ENCODE measurements at regions not wholly inside any gene's neighbourhood (a gene's known extent, or its start where the extent isn't known, plus 50 kb on each side); places are given as distances from the start of the nearest gene placed in this dataset.

DNA sequence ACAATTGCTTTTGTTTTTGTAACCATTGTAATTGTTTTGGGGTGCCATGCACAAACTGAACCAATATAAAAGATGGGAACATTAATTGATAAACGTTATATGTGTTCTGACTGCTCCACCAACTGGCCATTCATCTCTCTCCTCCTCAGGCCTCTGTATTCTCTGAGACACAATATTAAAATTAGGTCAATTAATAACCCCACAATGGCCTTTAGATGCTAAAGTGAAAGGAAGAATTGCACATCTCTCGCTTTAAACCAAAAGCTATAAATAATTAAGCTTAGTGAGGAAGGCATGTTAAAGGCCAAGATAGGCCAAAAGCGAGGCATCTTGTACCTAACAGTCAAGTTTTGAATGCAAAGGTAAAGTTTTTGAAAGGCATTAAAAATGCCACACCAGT lies 448.4 kb upstream of the ITGA1 start (continued):
- TF ChIP-seq, protein P1, sequence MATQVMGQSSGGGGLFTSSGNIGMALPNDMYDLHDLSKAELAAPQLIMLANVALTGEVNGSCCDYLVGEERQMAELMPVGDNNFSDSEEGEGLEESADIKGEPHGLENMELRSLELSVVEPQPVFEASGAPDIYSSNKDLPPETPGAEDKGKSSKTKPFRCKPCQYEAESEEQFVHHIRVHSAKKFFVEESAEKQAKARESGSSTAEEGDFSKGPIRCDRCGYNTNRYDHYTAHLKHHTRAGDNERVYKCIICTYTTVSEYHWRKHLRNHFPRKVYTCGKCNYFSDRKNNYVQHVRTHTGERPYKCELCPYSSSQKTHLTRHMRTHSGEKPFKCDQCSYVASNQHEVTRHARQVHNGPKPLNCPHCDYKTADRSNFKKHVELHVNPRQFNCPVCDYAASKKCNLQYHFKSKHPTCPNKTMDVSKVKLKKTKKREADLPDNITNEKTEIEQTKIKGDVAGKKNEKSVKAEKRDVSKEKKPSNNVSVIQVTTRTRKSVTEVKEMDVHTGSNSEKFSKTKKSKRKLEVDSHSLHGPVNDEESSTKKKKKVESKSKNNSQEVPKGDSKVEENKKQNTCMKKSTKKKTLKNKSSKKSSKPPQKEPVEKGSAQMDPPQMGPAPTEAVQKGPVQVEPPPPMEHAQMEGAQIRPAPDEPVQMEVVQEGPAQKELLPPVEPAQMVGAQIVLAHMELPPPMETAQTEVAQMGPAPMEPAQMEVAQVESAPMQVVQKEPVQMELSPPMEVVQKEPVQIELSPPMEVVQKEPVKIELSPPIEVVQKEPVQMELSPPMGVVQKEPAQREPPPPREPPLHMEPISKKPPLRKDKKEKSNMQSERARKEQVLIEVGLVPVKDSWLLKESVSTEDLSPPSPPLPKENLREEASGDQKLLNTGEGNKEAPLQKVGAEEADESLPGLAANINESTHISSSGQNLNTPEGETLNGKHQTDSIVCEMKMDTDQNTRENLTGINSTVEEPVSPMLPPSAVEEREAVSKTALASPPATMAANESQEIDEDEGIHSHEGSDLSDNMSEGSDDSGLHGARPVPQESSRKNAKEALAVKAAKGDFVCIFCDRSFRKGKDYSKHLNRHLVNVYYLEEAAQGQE (IDR thresholded peaks at IDR 0.05; ENCODE audit: low read depth, low read length): no peak
- TF ChIP-seq, protein P2, sequence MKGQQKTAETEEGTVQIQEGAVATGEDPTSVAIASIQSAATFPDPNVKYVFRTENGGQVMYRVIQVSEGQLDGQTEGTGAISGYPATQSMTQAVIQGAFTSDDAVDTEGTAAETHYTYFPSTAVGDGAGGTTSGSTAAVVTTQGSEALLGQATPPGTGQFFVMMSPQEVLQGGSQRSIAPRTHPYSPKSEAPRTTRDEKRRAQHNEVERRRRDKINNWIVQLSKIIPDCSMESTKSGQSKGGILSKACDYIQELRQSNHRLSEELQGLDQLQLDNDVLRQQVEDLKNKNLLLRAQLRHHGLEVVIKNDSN (IDR thresholded peaks at IDR 0.05; ENCODE audit: borderline replicate concordance, low read depth): no peak
- TF ChIP-seq RFX5 (IDR thresholded peaks at IDR 0.05; ENCODE audit: low read length) (no peak), SIN3A (IDR thresholded peaks at IDR 0.05; ENCODE audit: borderline replicate concordance, low read depth, low read length) (no peak)

DNA sequence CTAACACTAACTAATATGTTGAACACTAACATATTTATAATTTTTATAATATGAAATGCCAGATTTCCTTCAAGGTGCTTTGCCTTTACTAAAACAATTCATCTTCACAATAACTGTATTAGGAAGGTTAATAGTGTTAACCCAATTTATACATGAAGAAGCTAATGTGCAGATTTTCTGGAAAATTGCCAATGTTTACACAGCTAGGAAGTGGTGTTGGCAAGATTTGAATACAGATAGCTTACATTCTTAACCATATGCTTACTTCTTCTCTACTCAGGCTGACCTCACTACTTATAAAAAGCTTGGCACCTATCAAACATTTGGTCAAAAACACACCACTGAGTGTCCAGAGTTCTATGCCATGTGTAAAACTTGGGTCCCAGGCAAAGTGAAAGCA lies 445.4 kb upstream of the ITGA1 start:
- no peak overlapping the region for H3K4me3 ChIP-seq (ENCODE audit: low read depth in 2 of 2, low read length in 1 of 2)
- no peaks in the 10 kb centered on the region for H4K20me1 ChIP-seq (ENCODE audit: insufficient read depth)
- no peaks in the 10 kb centered on the region for H3K27me3 ChIP-seq (ENCODE audit: insufficient read depth)
- POLR2A ChIA-PET: interaction anchor here (0.8 kb wide), 1 partner anchor 959 kb away, joined by 3 read pairs; the partner anchor contains the start of gene ISL1
- peaks cover 0 to 4% of the 10 kb centered on the region in 2 experiments; a peak in 3 of 4 replicates for H3K4me1 ChIP-seq (ENCODE audit: control insufficient read depth in 1 of 2, insufficient read depth in 2 of 2, low read depth in 1 of 2, low read length in 1 of 2)
- no peaks in the 10 kb centered on the region for H3K9me2 ChIP-seq
- no peak for DNase-seq
- peak overlapping the region in 1 of 2 experiments; percentile 58; a peak in 1 of 4 replicates for H3K27ac ChIP-seq (ENCODE audit: low read depth in 2 of 2, low read length in 1 of 2)
- H3F3A ChIP-seq (replicated peaks; ENCODE audit: insufficient read depth): no peaks in the 10 kb centered on the region
- H3K4me2 ChIP-seq: no peak overlapping the region
- no peak overlapping the region for H2AFZ ChIP-seq (ENCODE audit: low read depth)
- H3K9me3 ChIP-seq: no peaks in the 10 kb centered on the region
- no peaks in the 10 kb centered on the region for H3K79me2 ChIP-seq (ENCODE audit: insufficient read depth)
- CTCF ChIA-PET: no interaction called here
- no peak overlapping the region for H3K9ac ChIP-seq
- TF ChIP-seq, protein P3, sequence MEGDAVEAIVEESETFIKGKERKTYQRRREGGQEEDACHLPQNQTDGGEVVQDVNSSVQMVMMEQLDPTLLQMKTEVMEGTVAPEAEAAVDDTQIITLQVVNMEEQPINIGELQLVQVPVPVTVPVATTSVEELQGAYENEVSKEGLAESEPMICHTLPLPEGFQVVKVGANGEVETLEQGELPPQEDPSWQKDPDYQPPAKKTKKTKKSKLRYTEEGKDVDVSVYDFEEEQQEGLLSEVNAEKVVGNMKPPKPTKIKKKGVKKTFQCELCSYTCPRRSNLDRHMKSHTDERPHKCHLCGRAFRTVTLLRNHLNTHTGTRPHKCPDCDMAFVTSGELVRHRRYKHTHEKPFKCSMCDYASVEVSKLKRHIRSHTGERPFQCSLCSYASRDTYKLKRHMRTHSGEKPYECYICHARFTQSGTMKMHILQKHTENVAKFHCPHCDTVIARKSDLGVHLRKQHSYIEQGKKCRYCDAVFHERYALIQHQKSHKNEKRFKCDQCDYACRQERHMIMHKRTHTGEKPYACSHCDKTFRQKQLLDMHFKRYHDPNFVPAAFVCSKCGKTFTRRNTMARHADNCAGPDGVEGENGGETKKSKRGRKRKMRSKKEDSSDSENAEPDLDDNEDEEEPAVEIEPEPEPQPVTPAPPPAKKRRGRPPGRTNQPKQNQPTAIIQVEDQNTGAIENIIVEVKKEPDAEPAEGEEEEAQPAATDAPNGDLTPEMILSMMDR (IDR thresholded peaks at IDR 0.05): no peak
- TF ChIP-seq SMC3 (IDR thresholded peaks at IDR 0.05; ENCODE audit: low read depth, low read length): no peak
- TF ChIP-seq EP300 (IDR thresholded peaks at IDR 0.05; ENCODE audit: borderline replicate concordance in 1 of 2, low read depth in 1 of 2, low read length in 1 of 2): no peak
- TF ChIP-seq FOXM1 (IDR thresholded peaks at IDR 0.05; ENCODE audit: low read depth): no peak
- TF ChIP-seq GATA2 (CRISPR knock-in tag; IDR thresholded peaks at IDR 0.05): no peak
- no peaks in the 10 kb centered on the region for H3K36me3 ChIP-seq (replicated peaks in 1 of 2; ENCODE audit: control insufficient read depth in 1 of 2, insufficient read depth in 2 of 2, low read length in 1 of 2)
